Liver (tissue), 8 donors: ENCODE measurements at regions not wholly inside any gene's neighbourhood (a gene's known extent, or its start where the extent isn't known, plus 50 kb on each side); places are given as distances from the start of the nearest gene placed in this dataset.

Experiments
- DNase-seq: peaks from one replicate; pipeline ENCODE4 v3.0.0-alpha.2; 2017; ENCODE audit warnings: low spot score
- H3K27ac ChIP-seq, 2 donors: one replicate each; pipeline ENCODE4 v1.7.0; 2013; ENCODE audit warnings: inconsistent platforms in 2 of 2, low read length in 2 of 2, control low read depth in 1 of 2, low read depth in 1 of 2, mild to moderate bottlenecking in 1 of 2
- H3K27me3 ChIP-seq, 4 donors: one replicate each; pipeline versions ENCODE4 v1.6.1 to v1.7.0; 2013; ENCODE audit warnings: low read length in 3 of 4, inconsistent platforms in 1 of 4, mild to moderate bottlenecking in 1 of 4, moderate library complexity in 1 of 4; ENCODE audit not compliant: control insufficient read depth in 4 of 4, insufficient read depth in 4 of 4
- H3K36me3 ChIP-seq, 4 donors: one replicate each; pipeline versions ENCODE4 v1.6.1 to v1.7.0; 2013; ENCODE audit warnings: low read length in 3 of 4, mild to moderate bottlenecking in 3 of 4, low read depth in 1 of 4, moderate library complexity in 1 of 4; ENCODE audit not compliant: control insufficient read depth in 4 of 4, insufficient read depth in 3 of 4
- H3K4me1 ChIP-seq, 4 donors: one replicate each; pipeline versions ENCODE4 v1.6.1 to v1.7.0; 2013; ENCODE audit warnings: low read length in 3 of 4, mild to moderate bottlenecking in 3 of 4, moderate library complexity in 1 of 4; ENCODE audit not compliant: control insufficient read depth in 4 of 4, insufficient read depth in 4 of 4
- H3K4me3 ChIP-seq, 3 donors: one replicate each; pipeline versions ENCODE4 v1.6.1 to v1.7.0; 2013; ENCODE audit warnings: low read length in 3 of 3, control low read depth in 1 of 3, low read depth in 1 of 3, mild to moderate bottlenecking in 1 of 3
- H3K9ac ChIP-seq, 2 donors: one replicate each; pipeline ENCODE4 v1.7.0; 2013; ENCODE audit warnings: low read length in 2 of 2, mild to moderate bottlenecking in 2 of 2, moderate library complexity in 2 of 2, control low read depth in 1 of 2, low read depth in 1 of 2
- H3K9me3 ChIP-seq, 4 donors: one replicate each; pipeline versions ENCODE4 v1.6.1 to v1.7.0; 2013; ENCODE audit warnings: low read length in 3 of 4; ENCODE audit not compliant: control insufficient read depth in 4 of 4
- EGR1 ChIP-seq, 2 donors: IDR thresholded peaks; 2 replicates each; pipeline ENCODE4 v1.6.1; 2016 to 2018; ENCODE audit warnings: antibody characterized with exemption in 2 of 2, low read depth in 2 of 2
- FOXA1 ChIP-seq: IDR thresholded peaks from 2 replicates; pipeline ENCODE4 v1.6.1; 2016; ENCODE audit warnings: antibody characterized with exemption
- GABPA ChIP-seq, 2 donors: IDR thresholded peaks in 1 of 2; conservative IDR thresholded peaks in 1 of 2; 2 replicates each; pipeline ENCODE4 v1.6.1; 2016; ENCODE audit warnings: antibody characterized with exemption in 2 of 2, mild to moderate bottlenecking in 1 of 2, moderate library complexity in 1 of 2
- HNF4A ChIP-seq, 2 donors: conservative IDR thresholded peaks; 2 replicates each; pipeline ENCODE4 v1.6.1; 2016; ENCODE audit warnings: antibody characterized with exemption in 2 of 2, mild to moderate bottlenecking in 2 of 2
- HNF4G ChIP-seq: IDR thresholded peaks from 2 replicates; pipeline ENCODE4 v1.6.1; 2016; ENCODE audit warnings: antibody characterized with exemption
- RAD21 ChIP-seq, 2 donors: IDR thresholded peaks; 2 replicates each; pipeline ENCODE4 v1.6.1; 2016; ENCODE audit warnings: antibody characterized with exemption in 2 of 2, mild to moderate bottlenecking in 2 of 2
- RXRA ChIP-seq, 2 donors: IDR thresholded peaks; 2 replicates each; pipeline ENCODE4 v1.6.1; 2017 to 2018; ENCODE audit warnings: antibody characterized with exemption in 2 of 2, mild to moderate bottlenecking in 1 of 2
- SP1 ChIP-seq: IDR thresholded peaks from 2 replicates; pipeline ENCODE4 v1.6.1; 2018; ENCODE audit warnings: antibody characterized with exemption, mild to moderate bottlenecking
- TAF1 ChIP-seq: conservative IDR thresholded peaks from 2 replicates; pipeline ENCODE4 v1.6.1; 2016; ENCODE audit warnings: antibody characterized with exemption, mild to moderate bottlenecking
- YY1 ChIP-seq: IDR thresholded peaks from 2 replicates; pipeline ENCODE4 v1.6.1; 2016; ENCODE audit warnings: antibody characterized with exemption, mild to moderate bottlenecking
- WGBS: extraction: QIAGEN DNeasy Blood & Tissue Kit; methylation state at CpG from one replicate; pipeline ENCODE4 v1.1.7; 2013; 5-methylcytosine and 5-hydroxymethylcytosine counted together
- TF ChIP-seq, protein P1 (sequence below): IDR thresholded peaks from 2 replicates; pipeline ENCODE4 v1.6.1; 2016; ENCODE audit warnings: antibody characterized with exemption
- TF ChIP-seq, protein P2 (sequence below): IDR thresholded peaks from 2 replicates; pipeline ENCODE4 v1.6.1; 2016; ENCODE audit warnings: antibody characterized with exemption, mild to moderate bottlenecking
- TF ChIP-seq, protein P3 (sequence below): fragments of 150-350 bp; IDR thresholded peaks from 2 replicates; pipeline ENCODE4 v1.5.1; 2017; ENCODE audit warnings: improper control_type of control experiment, low read depth, low read length; ENCODE audit not compliant: missing input control
- TF ChIP-seq, protein P4 (sequence below): IDR thresholded peaks from 2 replicates; pipeline ENCODE4 v1.6.1; 2016; ENCODE audit warnings: antibody characterized with exemption
- TF ChIP-seq, protein P5 (sequence below): IDR thresholded peaks from 2 replicates; pipeline ENCODE4 v1.6.1; 2016; ENCODE audit warnings: antibody characterized with exemption
- donor health status: healthy.
- donor health status: healthy.
- donor health status: healthy.
- donor health status: healthy.
- donor health status: healthy.

DNA sequence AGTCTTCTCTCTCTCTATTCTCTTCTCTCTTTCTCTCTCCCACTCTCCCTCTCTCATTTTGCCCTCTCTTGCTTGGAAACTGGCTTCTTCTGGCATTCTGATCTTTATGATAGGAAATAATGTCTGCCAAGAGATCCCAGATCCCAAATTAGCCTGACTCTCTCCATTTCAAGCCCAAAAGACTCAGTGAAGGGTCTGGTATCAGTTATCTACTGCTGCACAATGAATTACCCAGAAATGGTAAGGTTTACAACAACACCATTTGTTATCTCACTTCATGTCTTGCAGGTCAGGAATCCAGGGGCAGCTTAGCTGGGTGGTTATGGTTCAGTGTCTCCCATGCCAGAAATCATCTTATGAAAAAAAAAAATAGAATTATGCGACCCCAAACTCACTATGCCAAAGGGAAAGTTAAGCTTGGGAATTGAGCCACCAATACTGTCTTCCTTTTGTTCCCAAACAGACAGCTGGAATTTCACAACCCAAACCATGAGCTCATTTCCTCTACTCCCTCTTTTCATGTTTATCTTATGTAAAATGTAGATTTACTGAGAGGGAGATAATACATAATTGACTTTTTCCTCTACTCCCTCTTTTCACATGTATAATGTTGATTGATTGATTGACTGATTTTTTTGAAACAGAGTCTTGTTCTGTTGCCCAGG lies 67.8 kb upstream of the FICD start:
- Histone ChIP-seq H3K27ac (no peak overlapping the region), H3K9me3 (no peaks in the 10 kb centered on the region), H3K4me1 (no peaks in the 10 kb centered on the region), H3K4me3 (no peak overlapping the region), H3K27me3 (no peaks in the 10 kb centered on the region), H3K36me3 (no peaks in the 10 kb centered on the region), H3K9ac (no peak overlapping the region)
- TF ChIP-seq, protein P1, sequence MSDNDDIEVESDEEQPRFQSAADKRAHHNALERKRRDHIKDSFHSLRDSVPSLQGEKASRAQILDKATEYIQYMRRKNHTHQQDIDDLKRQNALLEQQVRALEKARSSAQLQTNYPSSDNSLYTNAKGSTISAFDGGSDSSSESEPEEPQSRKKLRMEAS, result no peak
- TF ChIP-seq GABPA (IDR thresholded peaks at IDR 0.05 in 1 of 2, conservative IDR thresholded peaks at IDR 0.05 in 1 of 2) (no peak), FOXA1 (no peak), TAF1 (no peak)
- no peak for DNase-seq
- 56% methylated on average over 1 of the region's 1 CpG for WGBS

DNA sequence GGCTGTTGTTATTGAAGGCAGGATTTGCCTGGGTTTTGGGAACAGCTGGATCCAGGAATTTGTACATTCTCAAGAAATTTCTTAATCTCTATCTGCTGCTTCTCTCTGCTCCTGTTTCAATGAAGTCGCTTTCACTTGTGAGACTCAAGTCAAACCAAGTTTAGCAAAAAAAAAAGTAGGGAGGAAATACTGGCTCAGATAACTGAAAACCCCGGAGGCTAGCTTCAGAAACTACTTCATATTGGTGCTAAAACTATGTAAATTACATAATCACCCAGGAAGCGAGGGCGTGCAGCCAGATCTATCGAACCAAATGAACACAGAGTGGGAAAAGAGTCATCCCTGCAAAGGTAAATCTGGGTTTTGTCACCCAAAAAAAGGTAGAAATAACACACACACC lies 68.3 kb upstream of the FICD start:
- H3K9ac ChIP-seq, result no peak overlapping the region
- no peak for TF ChIP-seq SP1
- no peak for TF ChIP-seq FOXA1
- no peak for TF ChIP-seq EGR1 (IDR thresholded peaks at IDR 0.05; ENCODE audit: low read depth in 2 of 2)
- no peak for TF ChIP-seq RXRA (IDR thresholded peaks at IDR 0.05)
- TF ChIP-seq TAF1, result no peak
- TF ChIP-seq, protein P2, sequence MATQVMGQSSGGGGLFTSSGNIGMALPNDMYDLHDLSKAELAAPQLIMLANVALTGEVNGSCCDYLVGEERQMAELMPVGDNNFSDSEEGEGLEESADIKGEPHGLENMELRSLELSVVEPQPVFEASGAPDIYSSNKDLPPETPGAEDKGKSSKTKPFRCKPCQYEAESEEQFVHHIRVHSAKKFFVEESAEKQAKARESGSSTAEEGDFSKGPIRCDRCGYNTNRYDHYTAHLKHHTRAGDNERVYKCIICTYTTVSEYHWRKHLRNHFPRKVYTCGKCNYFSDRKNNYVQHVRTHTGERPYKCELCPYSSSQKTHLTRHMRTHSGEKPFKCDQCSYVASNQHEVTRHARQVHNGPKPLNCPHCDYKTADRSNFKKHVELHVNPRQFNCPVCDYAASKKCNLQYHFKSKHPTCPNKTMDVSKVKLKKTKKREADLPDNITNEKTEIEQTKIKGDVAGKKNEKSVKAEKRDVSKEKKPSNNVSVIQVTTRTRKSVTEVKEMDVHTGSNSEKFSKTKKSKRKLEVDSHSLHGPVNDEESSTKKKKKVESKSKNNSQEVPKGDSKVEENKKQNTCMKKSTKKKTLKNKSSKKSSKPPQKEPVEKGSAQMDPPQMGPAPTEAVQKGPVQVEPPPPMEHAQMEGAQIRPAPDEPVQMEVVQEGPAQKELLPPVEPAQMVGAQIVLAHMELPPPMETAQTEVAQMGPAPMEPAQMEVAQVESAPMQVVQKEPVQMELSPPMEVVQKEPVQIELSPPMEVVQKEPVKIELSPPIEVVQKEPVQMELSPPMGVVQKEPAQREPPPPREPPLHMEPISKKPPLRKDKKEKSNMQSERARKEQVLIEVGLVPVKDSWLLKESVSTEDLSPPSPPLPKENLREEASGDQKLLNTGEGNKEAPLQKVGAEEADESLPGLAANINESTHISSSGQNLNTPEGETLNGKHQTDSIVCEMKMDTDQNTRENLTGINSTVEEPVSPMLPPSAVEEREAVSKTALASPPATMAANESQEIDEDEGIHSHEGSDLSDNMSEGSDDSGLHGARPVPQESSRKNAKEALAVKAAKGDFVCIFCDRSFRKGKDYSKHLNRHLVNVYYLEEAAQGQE, result no peak
- H3K36me3 ChIP-seq, result no peaks in the 10 kb centered on the region
- H3K4me3 ChIP-seq, result no peak overlapping the region
- WGBS, result 58% methylated on average over 5 of the region's 5 CpGs
- no peaks in the 10 kb centered on the region for H3K4me1 ChIP-seq
- no peaks in the 10 kb centered on the region for H3K27me3 ChIP-seq
- H3K9me3 ChIP-seq, result no peaks in the 10 kb centered on the region
- no peak for DNase-seq
- H3K27ac ChIP-seq, result no peak overlapping the region

DNA sequence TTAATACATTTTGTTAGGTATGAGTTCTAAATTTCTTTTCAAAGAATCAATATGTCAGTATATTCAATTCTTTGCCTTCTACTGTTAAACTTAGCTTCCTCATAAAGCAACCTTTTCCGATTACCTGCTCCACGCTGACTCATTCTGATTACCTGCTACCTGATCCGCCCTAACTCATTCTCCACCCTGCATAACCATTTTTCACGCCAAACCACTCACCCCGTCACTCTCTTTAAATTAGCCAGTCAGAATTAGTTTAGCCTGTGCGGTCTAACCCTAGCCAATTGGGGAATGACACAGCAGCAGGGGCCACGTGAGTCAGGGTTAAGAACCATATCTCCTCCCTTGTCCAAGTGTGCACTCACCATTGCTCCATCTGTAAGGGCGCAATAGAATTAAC lies 72.2 kb upstream of the FICD start:
- no peaks in the 10 kb centered on the region for H3K9me3 ChIP-seq
- no peaks in the 10 kb centered on the region for H3K4me1 ChIP-seq
- no peaks in the 10 kb centered on the region for H3K27me3 ChIP-seq
- no peaks in the 10 kb centered on the region for H3K36me3 ChIP-seq
- H3K4me3 ChIP-seq, result no peak overlapping the region
- TF ChIP-seq SP1 (no peak), YY1 (no peak), EGR1 (IDR thresholded peaks at IDR 0.05; ENCODE audit: low read depth in 2 of 2) (no peak), GABPA (IDR thresholded peaks at IDR 0.05 in 1 of 2, conservative IDR thresholded peaks at IDR 0.05 in 1 of 2) (no peak), RAD21 (IDR thresholded peaks at IDR 0.05) (no peak), HNF4A (conservative IDR thresholded peaks at IDR 0.05) (no peak), RXRA (IDR thresholded peaks at IDR 0.05) (no peak), HNF4G (no peak)
- TF ChIP-seq, protein P3, sequence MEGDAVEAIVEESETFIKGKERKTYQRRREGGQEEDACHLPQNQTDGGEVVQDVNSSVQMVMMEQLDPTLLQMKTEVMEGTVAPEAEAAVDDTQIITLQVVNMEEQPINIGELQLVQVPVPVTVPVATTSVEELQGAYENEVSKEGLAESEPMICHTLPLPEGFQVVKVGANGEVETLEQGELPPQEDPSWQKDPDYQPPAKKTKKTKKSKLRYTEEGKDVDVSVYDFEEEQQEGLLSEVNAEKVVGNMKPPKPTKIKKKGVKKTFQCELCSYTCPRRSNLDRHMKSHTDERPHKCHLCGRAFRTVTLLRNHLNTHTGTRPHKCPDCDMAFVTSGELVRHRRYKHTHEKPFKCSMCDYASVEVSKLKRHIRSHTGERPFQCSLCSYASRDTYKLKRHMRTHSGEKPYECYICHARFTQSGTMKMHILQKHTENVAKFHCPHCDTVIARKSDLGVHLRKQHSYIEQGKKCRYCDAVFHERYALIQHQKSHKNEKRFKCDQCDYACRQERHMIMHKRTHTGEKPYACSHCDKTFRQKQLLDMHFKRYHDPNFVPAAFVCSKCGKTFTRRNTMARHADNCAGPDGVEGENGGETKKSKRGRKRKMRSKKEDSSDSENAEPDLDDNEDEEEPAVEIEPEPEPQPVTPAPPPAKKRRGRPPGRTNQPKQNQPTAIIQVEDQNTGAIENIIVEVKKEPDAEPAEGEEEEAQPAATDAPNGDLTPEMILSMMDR, result no peak
- TF ChIP-seq, protein P4, sequence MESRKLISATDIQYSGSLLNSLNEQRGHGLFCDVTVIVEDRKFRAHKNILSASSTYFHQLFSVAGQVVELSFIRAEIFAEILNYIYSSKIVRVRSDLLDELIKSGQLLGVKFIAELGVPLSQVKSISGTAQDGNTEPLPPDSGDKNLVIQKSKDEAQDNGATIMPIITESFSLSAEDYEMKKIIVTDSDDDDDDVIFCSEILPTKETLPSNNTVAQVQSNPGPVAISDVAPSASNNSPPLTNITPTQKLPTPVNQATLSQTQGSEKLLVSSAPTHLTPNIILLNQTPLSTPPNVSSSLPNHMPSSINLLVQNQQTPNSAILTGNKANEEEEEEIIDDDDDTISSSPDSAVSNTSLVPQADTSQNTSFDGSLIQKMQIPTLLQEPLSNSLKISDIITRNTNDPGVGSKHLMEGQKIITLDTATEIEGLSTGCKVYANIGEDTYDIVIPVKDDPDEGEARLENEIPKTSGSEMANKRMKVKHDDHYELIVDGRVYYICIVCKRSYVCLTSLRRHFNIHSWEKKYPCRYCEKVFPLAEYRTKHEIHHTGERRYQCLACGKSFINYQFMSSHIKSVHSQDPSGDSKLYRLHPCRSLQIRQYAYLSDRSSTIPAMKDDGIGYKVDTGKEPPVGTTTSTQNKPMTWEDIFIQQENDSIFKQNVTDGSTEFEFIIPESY, result no peak
- TF ChIP-seq, protein P5, sequence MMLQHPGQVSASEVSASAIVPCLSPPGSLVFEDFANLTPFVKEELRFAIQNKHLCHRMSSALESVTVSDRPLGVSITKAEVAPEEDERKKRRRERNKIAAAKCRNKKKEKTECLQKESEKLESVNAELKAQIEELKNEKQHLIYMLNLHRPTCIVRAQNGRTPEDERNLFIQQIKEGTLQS, result no peak
- H3K27ac ChIP-seq, result no peak overlapping the region
- 77% methylated on average over 8 of the region's 8 CpGs for WGBS
- no peak for DNase-seq
- H3K9ac ChIP-seq, result no peak overlapping the region
